NT2/D1 (cell line): ENCODE measurements at regions not wholly inside any gene's neighbourhood (a gene's known extent, or its start where the extent isn't known, plus 50 kb on each side); places are given as distances from the start of the nearest gene placed in this dataset.

Experiments
- DNase-seq: peaks from one replicate; pipeline ENCODE4 v3.0.0-alpha.2; 2011; ENCODE audit warnings: low read depth, low spot score
- H3K27me3 ChIP-seq: 2 replicates; pipeline ENCODE4 v1.6.0; 2011; ENCODE audit warnings: mild to moderate bottlenecking; ENCODE audit not compliant: insufficient read length, insufficient read depth
- H3K36me3 ChIP-seq: 2 replicates; pipeline ENCODE4 v1.6.1; 2011; ENCODE audit warnings: mild to moderate bottlenecking, low read length, mixed read lengths; ENCODE audit not compliant: insufficient read depth, insufficient read length
- H3K4me1 ChIP-seq: 2 replicates; pipeline ENCODE4 v1.5.1; 2011; ENCODE audit not compliant: insufficient read depth, insufficient read length
- H3K4me3 ChIP-seq: 2 replicates; pipeline ENCODE4 v1.5.1; 2011; ENCODE audit warnings: low read depth; ENCODE audit not compliant: insufficient read length
- H3K9ac ChIP-seq: 2 replicates; pipeline ENCODE4 v1.6.0; 2011; ENCODE audit warnings: low read depth; ENCODE audit not compliant: insufficient read length
- H3K9me3 ChIP-seq: 2 replicates; pipeline ENCODE4 v1.5.1; 2011; ENCODE audit warnings: mild to moderate bottlenecking, low read length; ENCODE audit not compliant: insufficient read depth
- SUZ12 ChIP-seq: IDR thresholded peaks from 2 replicates; pipeline ENCODE4 v1.6.1; 2011; ENCODE audit not compliant: insufficient read length, insufficient read depth; ENCODE audit errors: extremely low read depth
- YY1 ChIP-seq: IDR thresholded peaks from 2 replicates; pipeline ENCODE4 v1.6.1; 2011; ENCODE audit not compliant: insufficient read length, insufficient read depth
- ZNF274 ChIP-seq: IDR thresholded peaks from 2 replicates; pipeline ENCODE4 v1.6.1; 2011; ENCODE audit warnings: mild to moderate bottlenecking, low read depth, low read length

GRCh38 chr2:177072090-177072489 lies 140.5 kb upstream of the HNRNPA3 start:
- no peak overlapping the region for H3K4me3 ChIP-seq

DNA sequence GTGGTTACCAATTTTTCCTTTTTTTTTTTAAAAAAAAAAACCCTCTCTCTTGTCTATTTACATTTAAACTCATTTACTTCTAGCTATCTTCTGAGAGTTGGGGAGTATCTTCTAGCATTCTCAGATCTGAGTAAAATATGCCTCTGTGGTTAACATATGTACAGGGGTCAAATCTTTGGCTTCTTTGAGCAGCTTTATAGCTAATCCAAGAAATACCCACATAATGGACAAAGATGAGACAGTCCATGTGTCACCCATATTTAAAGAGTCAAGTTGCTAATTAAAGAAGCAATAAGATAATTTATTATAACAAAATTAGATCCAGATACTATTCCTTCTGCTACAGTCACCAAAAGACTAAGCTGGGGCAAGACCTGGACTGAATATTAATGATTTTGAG lies 139.0 kb upstream of the HNRNPA3 start:
- Histone ChIP-seq H3K9ac (no peak overlapping the region), H3K36me3 (no peaks in the 10 kb centered on the region), H3K4me1 (peaks cover 8% of the 10 kb centered on the region), H3K4me3 (no peak overlapping the region), H3K27me3 (no peaks in the 10 kb centered on the region), H3K9me3 (no peaks in the 10 kb centered on the region)
- DNase-seq, result no peak
- TF ChIP-seq SUZ12 (no peak), ZNF274 (no peak), YY1 (no peak)

More at GRCh38 chr2:177072090-177072489, 140.5 kb upstream of the HNRNPA3 start:
- Histone ChIP-seq H3K9ac (no peak overlapping the region), H3K36me3 (no peaks in the 10 kb centered on the region), H3K27me3 (no peaks in the 10 kb centered on the region), H3K9me3 (no peaks in the 10 kb centered on the region), H3K4me1 (peaks cover 8% of the 10 kb centered on the region)
- no peak for DNase-seq
- TF ChIP-seq ZNF274 (no peak), YY1 (no peak), SUZ12 (no peak)

- H3K36me3 ChIP-seq, result no peaks in the 10 kb centered on the region
- TF ChIP-seq YY1 (no peak), ZNF274 (no peak), SUZ12 (no peak)
- no peaks in the 10 kb centered on the region for H3K9me3 ChIP-seq
- H3K4me3 ChIP-seq, result no peak overlapping the region
- H3K9ac ChIP-seq, result no peak overlapping the region
- no peak for DNase-seq
- peaks cover 10% of the 10 kb centered on the region for H3K4me1 ChIP-seq
- H3K27me3 ChIP-seq, result no peaks in the 10 kb centered on the region
Measured at GRCh38 chr2:177074099-177074710, 138.4 kb upstream of the HNRNPA3 start.

GRCh38 chr2:177075254-177075653 lies 137.3 kb upstream of the HNRNPA3 start:
- no peak overlapping the region for H3K4me3 ChIP-seq
- H3K36me3 ChIP-seq, result no peaks in the 10 kb centered on the region
- H3K9me3 ChIP-seq, result no peaks in the 10 kb centered on the region
- H3K4me1 ChIP-seq, result peaks cover 10% of the 10 kb centered on the region
- DNase-seq, result no peak
- H3K9ac ChIP-seq, result peak overlapping the region; percentile 12
- TF ChIP-seq YY1 (no peak), SUZ12 (no peak), ZNF274 (no peak)
- no peaks in the 10 kb centered on the region for H3K27me3 ChIP-seq

DNA sequence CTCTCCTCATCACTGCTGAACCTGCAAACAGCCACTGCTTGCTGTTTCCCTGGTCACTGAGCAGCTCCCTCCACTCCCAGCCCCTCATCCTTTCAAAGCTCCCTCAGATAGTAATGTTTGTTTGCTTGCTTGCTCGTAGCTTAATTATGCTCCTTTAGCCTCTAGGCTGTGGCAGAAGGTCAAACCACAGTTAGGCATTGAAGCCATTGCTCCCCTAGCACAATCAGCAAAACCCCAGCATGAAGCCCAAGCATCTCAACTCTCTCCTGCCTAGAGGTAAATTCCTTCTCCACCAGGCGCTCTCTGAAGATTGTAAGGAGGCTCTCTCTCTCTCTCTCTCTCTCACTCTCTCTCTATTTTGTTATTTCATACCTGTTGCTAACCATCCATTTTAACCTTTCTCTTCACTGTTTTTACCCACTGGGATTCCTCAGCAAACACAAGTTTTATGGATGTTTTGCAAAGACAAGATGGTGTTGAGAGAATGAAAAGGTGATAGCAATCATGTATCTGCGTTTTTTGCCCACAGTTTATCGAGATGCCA lies 135.9 kb upstream of the HNRNPA3 start:
- TF ChIP-seq YY1, result peak; percentile 35
- TF ChIP-seq ZNF274, result no peak
- Histone ChIP-seq H3K36me3 (no peaks in the 10 kb centered on the region), H3K4me3 (no peak overlapping the region), H3K27me3 (no peaks in the 10 kb centered on the region), H3K9ac (peak overlapping the region; percentile 62), H3K9me3 (no peaks in the 10 kb centered on the region), H3K4me1 (peaks cover 10% of the 10 kb centered on the region)
- DNase-seq, result peak; percentile 65

GRCh38 chr2:177077778-177078177 lies 134.8 kb upstream of the HNRNPA3 start:
- Histone ChIP-seq H3K9me3 (no peaks in the 10 kb centered on the region), H3K9ac (no peak overlapping the region), H3K4me3 (no peak overlapping the region), H3K36me3 (no peaks in the 10 kb centered on the region), H3K27me3 (no peaks in the 10 kb centered on the region), H3K4me1 (peaks cover 10% of the 10 kb centered on the region)
- no peak for DNase-seq
- no peak for TF ChIP-seq ZNF274
- no peak for TF ChIP-seq YY1
- TF ChIP-seq SUZ12, result no peak

GRCh38 chr2:177078416-177078815 lies 134.2 kb upstream of the HNRNPA3 start:
- H3K36me3 ChIP-seq, result no peaks in the 10 kb centered on the region
- no peak overlapping the region for H3K9ac ChIP-seq
- no peak overlapping the region for H3K4me3 ChIP-seq
- H3K4me1 ChIP-seq, result peaks cover 10% of the 10 kb centered on the region
- no peaks in the 10 kb centered on the region for H3K9me3 ChIP-seq
- TF ChIP-seq YY1 (no peak), SUZ12 (no peak), ZNF274 (no peak)
- no peaks in the 10 kb centered on the region for H3K27me3 ChIP-seq
- DNase-seq, result no peak
